Neuronal stem cell (in vitro differentiated cells): ENCODE measurements at regions not wholly inside any gene's neighbourhood (a gene's known extent, or its start where the extent isn't known, plus 50 kb on each side); places are given as distances from the start of the nearest gene placed in this dataset.

Source experiments
- DNase-seq: peaks from one replicate; pipeline ENCODE4 v3.0.0-alpha.2; 2013; ENCODE audit warnings: low spot score
- H2AFZ ChIP-seq: one replicate; pipeline ENCODE4 v1.6.1; 2013; ENCODE audit warnings: mild to moderate bottlenecking, low read length, inconsistent platforms
- H2AK5ac ChIP-seq: 2 replicates; pipeline ENCODE4 v1.6.1; 2013; ENCODE audit warnings: low read depth, mild to moderate bottlenecking, inconsistent platforms, low read length, moderate library complexity, mixed read lengths
- H2BK120ac ChIP-seq: 2 replicates; pipeline ENCODE4 v1.6.1; 2013; ENCODE audit warnings: low read depth, mild to moderate bottlenecking, inconsistent platforms, low read length, moderate library complexity, mixed read lengths
- H2BK12ac ChIP-seq: one replicate; pipeline ENCODE4 v1.6.1; 2013; ENCODE audit warnings: low read length, inconsistent platforms
- H2BK15ac ChIP-seq: 2 replicates; pipeline ENCODE4 v1.6.1; 2013; ENCODE audit warnings: mild to moderate bottlenecking, low read length, inconsistent platforms, mixed read lengths
- H2BK5ac ChIP-seq: one replicate; pipeline ENCODE4 v1.6.1; 2013; ENCODE audit warnings: inconsistent platforms, mild to moderate bottlenecking, low read length, moderate library complexity
- H3K14ac ChIP-seq: one replicate; pipeline ENCODE4 v1.6.1; 2013; ENCODE audit warnings: low read length, inconsistent platforms
- H3K18ac ChIP-seq: 2 replicates; pipeline ENCODE4 v1.6.1; 2013; ENCODE audit warnings: low read length, inconsistent platforms
- H3K23ac ChIP-seq: 2 replicates; pipeline ENCODE4 v1.6.1; 2013; ENCODE audit warnings: low read depth, mild to moderate bottlenecking, mixed read lengths, low read length, inconsistent platforms; ENCODE audit not compliant: poor library complexity
- H3K27ac ChIP-seq: replicated peaks from 3 replicates; pipeline ENCODE4 v1.5.1; 2013; ENCODE audit warnings: low read length, inconsistent platforms
- H3K27me3 ChIP-seq, 3 experiments: 2 replicates each; pipeline ENCODE4 v1.6.1; 2013; ENCODE audit warnings: low read length in 3 of 3, mild to moderate bottlenecking in 2 of 3, inconsistent platforms in 1 of 3, low read depth in 1 of 3, mixed read lengths in 1 of 3, moderate library complexity in 1 of 3; ENCODE audit not compliant: control insufficient read depth in 3 of 3, insufficient read depth in 3 of 3
- H3K36me3 ChIP-seq, 2 donors: replicated peaks in 1 of 2; 2 replicates each; pipeline ENCODE4 v1.6.1; 2013; ENCODE audit warnings: low read length in 2 of 2; ENCODE audit not compliant: control insufficient read depth in 2 of 2, insufficient read depth in 2 of 2
- H3K4ac ChIP-seq: 2 replicates; pipeline ENCODE4 v1.6.1; 2013; ENCODE audit warnings: inconsistent platforms, mild to moderate bottlenecking, low read length, moderate library complexity
- H3K4me1 ChIP-seq, 2 donors: 1 replicate in 1 of 2; 2 replicates in 1 of 2; pipeline ENCODE4 v1.6.1; 2013; ENCODE audit warnings: low read length in 2 of 2, low read depth in 1 of 2; ENCODE audit not compliant: control insufficient read depth in 2 of 2, insufficient read depth in 1 of 2
- H3K4me2 ChIP-seq: one replicate; pipeline ENCODE4 v1.6.1; 2013; ENCODE audit warnings: mild to moderate bottlenecking, low read length, inconsistent platforms; ENCODE audit not compliant: insufficient read depth, poor library complexity, severe bottlenecking
- H3K4me3 ChIP-seq, 2 donors: 2 replicates each; pipeline ENCODE4 v1.5.1; 2013; ENCODE audit warnings: low read length in 2 of 2, mild to moderate bottlenecking in 2 of 2, inconsistent platforms in 1 of 2, moderate library complexity in 1 of 2
- H3K79me1 ChIP-seq: one replicate; pipeline ENCODE4 v1.6.1; 2013; ENCODE audit warnings: low read depth, mild to moderate bottlenecking, inconsistent platforms, low read length, moderate library complexity
- H3K9ac ChIP-seq: one replicate; pipeline ENCODE4 v1.6.1; 2013; ENCODE audit warnings: mild to moderate bottlenecking, low read depth, low read length, inconsistent platforms; ENCODE audit not compliant: poor library complexity
- H3K9me3 ChIP-seq, 2 donors: replicated peaks in 1 of 2; 2 replicates each; pipeline versions ENCODE3 to v1.6.1; 2013; ENCODE audit warnings: low read length in 2 of 2, mild to moderate bottlenecking in 2 of 2, inconsistent platforms in 1 of 2, low read depth in 1 of 2, mixed read lengths in 1 of 2, moderate library complexity in 1 of 2; ENCODE audit not compliant: control insufficient read depth in 2 of 2, insufficient read depth in 1 of 2
- H4K8ac ChIP-seq: one replicate; pipeline ENCODE4 v1.6.1; 2013; ENCODE audit warnings: low read depth, mild to moderate bottlenecking, inconsistent platforms, low read length, moderate library complexity
- H4K91ac ChIP-seq: one replicate; pipeline ENCODE4 v1.6.1; 2013; ENCODE audit warnings: low read length, low read depth, mild to moderate bottlenecking, inconsistent platforms; ENCODE audit not compliant: poor library complexity
- WGBS, 2 donors: extraction: QIAGEN DNeasy Blood & Tissue Kit; methylation state at CpG; one replicate each; pipeline ENCODE4 v1.1.7; 2013; ENCODE audit warnings: missing lambda C conversion rate in 2 of 2, mixed read lengths in 1 of 2; ENCODE audit not compliant: insufficient read length in 2 of 2, insufficient replicate concordance in 1 of 2; ENCODE audit errors: extremely low coverage in 2 of 2; 5-methylcytosine and 5-hydroxymethylcytosine counted together

GRCh38 chr21:35144978-35145377 is 95.9 kb upstream of the RUNX1 start:
- Histone ChIP-seq H2AFZ (no peak overlapping the region), H2BK12ac (no peak overlapping the region), H2BK15ac (no peak overlapping the region), H3K36me3 (no peaks in the 10 kb centered on the region), H3K18ac (no peak overlapping the region), H3K27me3 (no peaks in the 10 kb centered on the region), H3K9me3 (no peaks in the 10 kb centered on the region), H3K4me3 (no peak overlapping the region), H3K23ac (no peak overlapping the region), H2BK5ac (no peak overlapping the region), H3K4me1 (peaks cover 0 to 2% of the 10 kb centered on the region in 2 donors), H3K9ac (no peak overlapping the region), H2AK5ac (no peak overlapping the region), H3K14ac (no peak overlapping the region), H3K4ac (no peak overlapping the region), H3K4me2 (no peak overlapping the region), H2BK120ac (no peak overlapping the region), H4K91ac (no peak overlapping the region), H3K79me1 (no peaks in the 10 kb centered on the region), H4K8ac (no peak overlapping the region), H3K27ac (no peak overlapping the region)
- no CpG with 5 or more reads among the region's 2 CpGs for WGBS, 2 donors
- DNase-seq: no peak

DNA sequence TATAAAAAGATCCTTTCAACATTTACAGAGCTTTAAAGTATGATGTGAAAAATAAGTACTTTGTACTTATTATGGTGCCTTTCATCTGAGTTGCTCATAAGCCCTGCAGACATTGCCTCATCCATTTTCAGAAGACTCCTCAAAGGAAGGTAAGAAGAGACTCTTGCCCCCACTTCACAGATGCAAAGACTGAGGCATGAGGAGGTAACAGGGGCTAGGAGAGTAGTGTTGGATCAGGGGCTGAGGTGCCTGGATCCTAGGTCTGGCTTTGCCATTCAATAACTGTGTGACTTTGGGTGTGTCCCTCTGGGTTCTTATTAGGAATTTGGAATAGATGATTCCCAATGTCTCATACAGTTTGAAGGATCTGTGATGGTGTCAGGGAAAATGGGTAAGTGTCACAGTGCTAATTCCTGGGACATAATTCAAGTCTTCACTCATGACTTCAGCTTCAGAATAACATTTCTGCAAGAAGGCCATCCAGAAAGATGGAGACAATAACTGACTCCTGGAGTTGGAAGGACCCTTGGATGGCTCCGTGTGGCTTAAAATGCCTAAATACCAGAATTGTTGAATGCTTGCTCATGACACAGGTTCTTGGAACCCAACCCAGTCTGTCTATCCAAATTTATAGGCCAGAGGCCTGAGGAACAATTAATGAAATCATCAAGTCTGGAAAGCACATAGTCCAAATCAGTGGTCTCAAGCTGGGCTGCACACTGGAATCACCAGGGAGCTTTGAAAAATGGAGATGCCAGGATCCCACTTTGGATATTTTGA is 93.1 kb upstream of the RUNX1 start:
- H2BK120ac ChIP-seq: no peak overlapping the region
- H3K23ac ChIP-seq: no peak overlapping the region

GRCh38 chr21:35139382-35139715 is 90.2 kb upstream of the RUNX1 start:
- H2BK5ac ChIP-seq: no peak overlapping the region
- H3K23ac ChIP-seq: no peak overlapping the region
- no peak overlapping the region for H2BK15ac ChIP-seq
- DNase-seq: no peak
- no CpG with 5 or more reads among the region's 4 CpGs for WGBS, 2 donors
- H3K36me3 ChIP-seq: no peaks in the 10 kb centered on the region
- no peak overlapping the region for H3K14ac ChIP-seq
- H3K9me3 ChIP-seq: no peaks in the 10 kb centered on the region
- no peaks in the 10 kb centered on the region for H3K27me3 ChIP-seq
- no peak overlapping the region for H2BK120ac ChIP-seq
- peaks cover 0 to 8% of the 10 kb centered on the region in 2 donors for H3K4me1 ChIP-seq
- no peak overlapping the region for H3K4me3 ChIP-seq
- H4K8ac ChIP-seq: no peak overlapping the region
- H4K91ac ChIP-seq: no peak overlapping the region
- no peak overlapping the region for H3K9ac ChIP-seq
- H2BK12ac ChIP-seq: no peak overlapping the region
- H3K4me2 ChIP-seq: no peak overlapping the region
- H2AK5ac ChIP-seq: no peak overlapping the region
- H3K27ac ChIP-seq: no peak overlapping the region
- no peak overlapping the region for H3K4ac ChIP-seq
- no peaks in the 10 kb centered on the region for H3K79me1 ChIP-seq
- H3K18ac ChIP-seq: no peak overlapping the region
- H2AFZ ChIP-seq: no peak overlapping the region

More for the DNA sequence above, 93.1 kb upstream of the RUNX1 start:
- no peak overlapping the region for H3K18ac ChIP-seq
- H3K9ac ChIP-seq: no peak overlapping the region
- H2BK5ac ChIP-seq: no peak overlapping the region
- no peak overlapping the region for H2BK12ac ChIP-seq
- no peaks in the 10 kb centered on the region for H3K36me3 ChIP-seq
- H3K14ac ChIP-seq: no peak overlapping the region
- H4K91ac ChIP-seq: no peak overlapping the region
- H2BK15ac ChIP-seq: no peak overlapping the region
- no peak overlapping the region for H2AFZ ChIP-seq
- no peaks in the 10 kb centered on the region for H3K79me1 ChIP-seq
- no peak overlapping the region for H2AK5ac ChIP-seq
- no peak for DNase-seq
- WGBS, 2 donors: no CpG with 5 or more reads among the region's 1 CpG
- no peak overlapping the region for H4K8ac ChIP-seq
- no peak overlapping the region for H3K27ac ChIP-seq
- H3K9me3 ChIP-seq: no peaks in the 10 kb centered on the region
- no peaks in the 10 kb centered on the region for H3K27me3 ChIP-seq
- H3K4me2 ChIP-seq: no peak overlapping the region
- H3K4me1 ChIP-seq: peaks cover 0 to 2% of the 10 kb centered on the region in 2 donors
- no peak overlapping the region for H3K4ac ChIP-seq
- no peak overlapping the region for H3K4me3 ChIP-seq

DNA sequence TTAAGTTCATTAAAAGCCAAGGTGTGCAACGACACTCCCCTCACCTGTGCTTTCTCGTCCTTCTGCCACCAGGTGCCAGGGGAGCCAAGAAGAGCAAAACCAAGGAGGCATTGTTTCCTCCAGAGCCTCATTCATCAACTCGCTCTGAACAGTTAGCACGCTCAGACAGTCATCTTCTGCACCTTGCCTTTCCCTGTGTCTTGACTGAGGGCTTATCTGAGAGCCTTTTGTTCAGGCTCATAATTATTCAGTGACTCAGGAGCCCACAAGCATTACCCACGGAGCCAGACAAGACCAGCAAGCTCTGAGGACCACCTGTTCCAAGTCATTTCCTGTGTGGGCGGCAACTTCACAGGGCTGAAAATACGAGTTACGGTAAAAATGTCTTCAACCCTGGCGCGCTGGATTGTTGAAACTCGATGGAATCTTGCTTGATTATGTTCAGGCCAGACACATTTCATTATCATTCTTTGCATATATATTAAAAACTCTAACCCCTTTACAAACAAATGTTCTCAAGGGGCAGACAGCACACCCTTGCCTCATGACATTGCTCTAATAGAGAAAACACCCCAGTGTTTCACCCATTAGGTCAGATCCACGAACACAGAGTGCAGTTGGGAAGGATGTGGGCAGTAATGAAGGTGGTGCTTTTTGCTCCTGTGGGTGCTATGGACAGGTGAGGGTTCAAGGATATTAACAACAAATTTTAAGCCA is 89.7 kb upstream of the RUNX1 start:
- no peak overlapping the region for H3K9ac ChIP-seq
- no peak overlapping the region for H2AFZ ChIP-seq
- H3K9me3 ChIP-seq: no peaks in the 10 kb centered on the region
- H3K14ac ChIP-seq: no peak overlapping the region
- H2BK15ac ChIP-seq: no peak overlapping the region
- no peak overlapping the region for H4K8ac ChIP-seq
- H3K4ac ChIP-seq: no peak overlapping the region
- whole genome bisulfite sequencing, 2 donors: no CpG with 5 or more reads among the region's 12 CpGs
- no peak overlapping the region for H2BK120ac ChIP-seq
- H2AK5ac ChIP-seq: no peak overlapping the region
- peaks cover 0 to 9% of the 10 kb centered on the region in 2 donors for H3K4me1 ChIP-seq
- H2BK12ac ChIP-seq: no peak overlapping the region
- H3K27me3 ChIP-seq: no peaks in the 10 kb centered on the region
- no peak overlapping the region for H3K4me3 ChIP-seq
- H3K4me2 ChIP-seq: no peak overlapping the region
- H3K23ac ChIP-seq: no peak overlapping the region
- H3K27ac ChIP-seq: no peak overlapping the region
- no peaks in the 10 kb centered on the region for H3K79me1 ChIP-seq
- DNase-seq: no peak
- H4K91ac ChIP-seq: no peak overlapping the region
- H3K36me3 ChIP-seq: no peaks in the 10 kb centered on the region
- no peak overlapping the region for H2BK5ac ChIP-seq
- no peak overlapping the region for H3K18ac ChIP-seq
